Prostate gland (tissue), 2 donors: ENCODE measurements at regions not wholly inside any gene's neighbourhood (a gene's known extent, or its start where the extent isn't known, plus 50 kb on each side); places are given as distances from the start of the nearest gene placed in this dataset.

Source experiments
- POLR2A ChIP-seq: fragments of 450-650 bp; IDR thresholded peaks from one replicate; pipeline ENCODE4 v1.6.1; 2016; ENCODE audit warnings: antibody characterized with exemption, mild to moderate bottlenecking
- POLR2AphosphoS5 ChIP-seq: sonication (generic); formaldehyde crosslinking; IDR thresholded peaks from one replicate; pipeline ENCODE4 v1.6.1; 2017; ENCODE audit warnings: antibody characterized with exemption
- TF ChIP-seq, protein P1 (sequence below), 4 experiments: fragments of 200-600 bp in 2 of 4; fragments of 450-650 bp in 2 of 4; sonication (generic) in 2 of 4; IDR thresholded peaks; 1 replicate in 3 of 4; 2 replicates in 1 of 4; pipeline ENCODE4 v1.5.1; 2016 to 2019; ENCODE audit warnings: antibody characterized with exemption in 4 of 4, mild to moderate bottlenecking in 2 of 4, moderate library complexity in 2 of 4

- TF ChIP-seq POLR2AphosphoS5 (no peak), POLR2A (no peak)
- TF ChIP-seq, protein P1, sequence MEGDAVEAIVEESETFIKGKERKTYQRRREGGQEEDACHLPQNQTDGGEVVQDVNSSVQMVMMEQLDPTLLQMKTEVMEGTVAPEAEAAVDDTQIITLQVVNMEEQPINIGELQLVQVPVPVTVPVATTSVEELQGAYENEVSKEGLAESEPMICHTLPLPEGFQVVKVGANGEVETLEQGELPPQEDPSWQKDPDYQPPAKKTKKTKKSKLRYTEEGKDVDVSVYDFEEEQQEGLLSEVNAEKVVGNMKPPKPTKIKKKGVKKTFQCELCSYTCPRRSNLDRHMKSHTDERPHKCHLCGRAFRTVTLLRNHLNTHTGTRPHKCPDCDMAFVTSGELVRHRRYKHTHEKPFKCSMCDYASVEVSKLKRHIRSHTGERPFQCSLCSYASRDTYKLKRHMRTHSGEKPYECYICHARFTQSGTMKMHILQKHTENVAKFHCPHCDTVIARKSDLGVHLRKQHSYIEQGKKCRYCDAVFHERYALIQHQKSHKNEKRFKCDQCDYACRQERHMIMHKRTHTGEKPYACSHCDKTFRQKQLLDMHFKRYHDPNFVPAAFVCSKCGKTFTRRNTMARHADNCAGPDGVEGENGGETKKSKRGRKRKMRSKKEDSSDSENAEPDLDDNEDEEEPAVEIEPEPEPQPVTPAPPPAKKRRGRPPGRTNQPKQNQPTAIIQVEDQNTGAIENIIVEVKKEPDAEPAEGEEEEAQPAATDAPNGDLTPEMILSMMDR (IDR thresholded peaks at IDR 0.05): no peak
These were observed 447.8 kb upstream of the CD180 start for GRCh38 chr5:67644221-67644920.
